Limb (tissue), 2 donors: ENCODE measurements at regions not wholly inside any gene's neighbourhood (a gene's known extent, or its start where the extent isn't known, plus 50 kb on each side); places are given as distances from the start of the nearest gene placed in this dataset.
"Not testable (repeated sequence)": the region's sequence is repeated elsewhere in the genome, so short reads cannot be mapped to it uniquely, and the experiment has no call there.

Experiments
- DNase-seq, 2 donors: peaks; one replicate each; pipeline ENCODE4 v3.0.0-alpha.2; 2016; ENCODE audit errors: extremely low spot score in 2 of 2

DNA sequence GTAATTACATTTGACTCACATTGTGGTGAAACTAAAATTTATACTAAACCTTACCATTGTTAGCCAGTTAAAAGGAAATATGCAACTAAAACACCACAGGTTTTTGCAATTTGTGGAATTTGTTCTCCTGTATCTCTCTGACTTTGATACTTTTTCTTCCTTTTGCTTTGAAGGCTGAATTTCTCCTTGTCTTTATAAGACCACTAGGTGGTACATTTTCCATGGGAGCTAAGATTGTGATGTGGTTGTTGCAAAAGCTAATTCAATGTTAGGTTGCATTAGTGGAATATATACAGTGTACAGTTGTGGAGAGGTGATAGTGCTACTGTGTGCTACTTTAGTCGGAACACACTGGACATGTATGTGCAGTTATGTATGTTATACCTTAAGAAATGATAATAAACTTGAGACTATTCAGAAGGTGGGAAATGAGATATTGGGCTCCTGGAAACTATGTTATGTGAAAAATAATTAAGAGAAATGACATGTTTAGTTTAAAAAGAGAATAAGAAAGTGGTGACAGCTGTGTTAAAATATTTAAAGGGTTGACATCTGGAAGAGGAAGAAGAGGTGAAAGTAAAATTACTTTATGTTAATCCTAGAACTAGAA lies 70.3 kb downstream of the ARL9 start:
- peak in 1 of 2 donors; percentile 55 for DNase-seq

- not testable (repeated sequence) for DNase-seq
Observed at GRCh38 chr4:56592417-56592816, 86.8 kb downstream of the ARL9 start.
